Body of pancreas (tissue), 4 donors: ENCODE measurements at regions not wholly inside any gene's neighbourhood (a gene's known extent, or its start where the extent isn't known, plus 50 kb on each side); places are given as distances from the start of the nearest gene placed in this dataset.

Experiments used
- ATAC-seq: fragments of 150-250 bp; one replicate; pipeline ENCODE4 v1.9.1; 2016
- DNase-seq, 4 donors: peaks; one replicate each; pipeline ENCODE4 v3.0.0-alpha.2; 2019
- H3K27ac ChIP-seq, 4 donors: fragments of 200-600 bp; sonication (generic); 1 replicate in 3 of 4; 2 replicates in 1 of 4; pipeline versions ENCODE4 v1.5.1 to v1.6.1; 2016 to 2019; ENCODE audit warnings: mild to moderate bottlenecking in 1 of 4, mixed read lengths in 1 of 4, moderate library complexity in 1 of 4
- H3K27me3 ChIP-seq, 2 donors: fragments of 200-600 bp; sonication (generic); one replicate each; pipeline ENCODE4 v1.6.0; 2016; ENCODE audit warnings: mild to moderate bottlenecking in 1 of 2
- H3K36me3 ChIP-seq, 2 donors: fragments of 200-600 bp; sonication (generic); replicated peaks in 1 of 2; 2 replicates each; pipeline ENCODE4 v1.5.1; 2016; ENCODE audit warnings: low read depth in 2 of 2; ENCODE audit not compliant: insufficient read depth in 1 of 2
- H3K4me1 ChIP-seq: fragments of 200-600 bp; sonication (generic); one replicate; pipeline ENCODE4 v1.6.0; 2016
- H3K4me3 ChIP-seq, 2 donors: fragments of 200-600 bp; sonication (generic); 1 replicate in 1 of 2; 2 replicates in 1 of 2; pipeline ENCODE4 v1.5.1; 2016 to 2019
- H3K9me3 ChIP-seq, 3 donors: fragments of 200-600 bp; sonication (generic); 1 replicate in 2 of 3; 2 replicates in 1 of 3; pipeline ENCODE4 v1.5.1; 2016
- POLR2A ChIP-seq, 3 donors: fragments of 450-650 bp; IDR thresholded peaks; one replicate each; pipeline ENCODE4 v1.6.1; 2016; ENCODE audit warnings: antibody characterized with exemption in 3 of 3, mild to moderate bottlenecking in 2 of 3
- WGBS, 2 donors: methylation state at CpG; one replicate each; pipeline ENCODE4 v1.1.5; 2017; 5-methylcytosine and 5-hydroxymethylcytosine counted together
- intact Hi-C: fragments of 100-400 bp; cut with DNase I; formaldehyde crosslinking; loops from one replicate; pipeline ENCODE4 v1.15.1; 2023
- TF ChIP-seq, protein P1 (sequence below), 7 experiments: fragments of 450-650 bp in 4 of 7; fragments of 200-600 bp in 3 of 7; sonication (generic) in 3 of 7; IDR thresholded peaks; one replicate each; pipeline ENCODE4 v1.5.1; 2016 to 2019; ENCODE audit warnings: antibody characterized with exemption in 7 of 7

DNA sequence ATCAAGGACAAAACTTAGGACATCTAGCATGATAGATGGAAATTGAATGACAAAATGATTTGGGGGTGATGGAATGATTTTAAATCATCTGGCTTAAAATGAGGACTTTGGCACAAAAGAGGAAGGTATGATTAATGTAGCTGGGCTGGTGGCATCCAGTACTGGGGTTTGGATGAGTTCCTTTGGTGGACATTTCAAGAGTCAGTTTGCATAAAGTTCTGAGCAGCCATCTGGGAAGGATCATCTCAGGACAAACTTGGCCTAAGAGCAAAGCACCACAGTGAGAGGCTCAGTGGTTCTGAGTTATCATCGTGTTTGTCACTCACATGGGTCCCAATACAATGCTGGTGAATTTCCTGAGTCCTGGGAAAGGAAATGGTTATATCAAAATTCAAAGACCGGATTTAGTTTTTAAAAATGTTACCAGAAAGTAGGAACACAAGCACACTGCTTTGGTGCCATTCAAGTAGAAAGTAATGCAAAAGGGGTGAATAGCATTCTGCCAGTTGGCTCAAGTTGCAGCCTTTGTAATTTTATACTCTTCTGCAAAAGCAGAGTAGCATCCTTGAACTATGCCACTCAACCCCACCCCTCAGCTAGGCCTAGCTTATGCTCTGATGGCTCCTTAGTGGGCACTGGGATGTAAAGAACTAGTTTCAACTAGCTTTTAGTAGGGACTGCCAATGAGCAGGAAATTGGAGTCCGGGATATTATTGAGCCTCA is 219.0 kb downstream of the COG6 start:
- WGBS, 2 donors: 75 to 80% methylated on average over 3 of the region's 3 CpGs
- Histone ChIP-seq H3K4me1 (no peaks in the 10 kb centered on the region), H3K4me3 (no peak overlapping the region), H3K9me3 (no peaks in the 10 kb centered on the region), H3K27me3 (no peaks in the 10 kb centered on the region), H3K27ac (no peak overlapping the region), H3K36me3 (no peaks in the 10 kb centered on the region)
- TF ChIP-seq, protein P1, sequence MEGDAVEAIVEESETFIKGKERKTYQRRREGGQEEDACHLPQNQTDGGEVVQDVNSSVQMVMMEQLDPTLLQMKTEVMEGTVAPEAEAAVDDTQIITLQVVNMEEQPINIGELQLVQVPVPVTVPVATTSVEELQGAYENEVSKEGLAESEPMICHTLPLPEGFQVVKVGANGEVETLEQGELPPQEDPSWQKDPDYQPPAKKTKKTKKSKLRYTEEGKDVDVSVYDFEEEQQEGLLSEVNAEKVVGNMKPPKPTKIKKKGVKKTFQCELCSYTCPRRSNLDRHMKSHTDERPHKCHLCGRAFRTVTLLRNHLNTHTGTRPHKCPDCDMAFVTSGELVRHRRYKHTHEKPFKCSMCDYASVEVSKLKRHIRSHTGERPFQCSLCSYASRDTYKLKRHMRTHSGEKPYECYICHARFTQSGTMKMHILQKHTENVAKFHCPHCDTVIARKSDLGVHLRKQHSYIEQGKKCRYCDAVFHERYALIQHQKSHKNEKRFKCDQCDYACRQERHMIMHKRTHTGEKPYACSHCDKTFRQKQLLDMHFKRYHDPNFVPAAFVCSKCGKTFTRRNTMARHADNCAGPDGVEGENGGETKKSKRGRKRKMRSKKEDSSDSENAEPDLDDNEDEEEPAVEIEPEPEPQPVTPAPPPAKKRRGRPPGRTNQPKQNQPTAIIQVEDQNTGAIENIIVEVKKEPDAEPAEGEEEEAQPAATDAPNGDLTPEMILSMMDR (IDR thresholded peaks at IDR 0.05): no peak
- TF ChIP-seq POLR2A (IDR thresholded peaks at IDR 0.05): no peak
- ATAC-seq (no peak), DNase-seq (no peak)
- intact Hi-C loops: no loop called here

DNA sequence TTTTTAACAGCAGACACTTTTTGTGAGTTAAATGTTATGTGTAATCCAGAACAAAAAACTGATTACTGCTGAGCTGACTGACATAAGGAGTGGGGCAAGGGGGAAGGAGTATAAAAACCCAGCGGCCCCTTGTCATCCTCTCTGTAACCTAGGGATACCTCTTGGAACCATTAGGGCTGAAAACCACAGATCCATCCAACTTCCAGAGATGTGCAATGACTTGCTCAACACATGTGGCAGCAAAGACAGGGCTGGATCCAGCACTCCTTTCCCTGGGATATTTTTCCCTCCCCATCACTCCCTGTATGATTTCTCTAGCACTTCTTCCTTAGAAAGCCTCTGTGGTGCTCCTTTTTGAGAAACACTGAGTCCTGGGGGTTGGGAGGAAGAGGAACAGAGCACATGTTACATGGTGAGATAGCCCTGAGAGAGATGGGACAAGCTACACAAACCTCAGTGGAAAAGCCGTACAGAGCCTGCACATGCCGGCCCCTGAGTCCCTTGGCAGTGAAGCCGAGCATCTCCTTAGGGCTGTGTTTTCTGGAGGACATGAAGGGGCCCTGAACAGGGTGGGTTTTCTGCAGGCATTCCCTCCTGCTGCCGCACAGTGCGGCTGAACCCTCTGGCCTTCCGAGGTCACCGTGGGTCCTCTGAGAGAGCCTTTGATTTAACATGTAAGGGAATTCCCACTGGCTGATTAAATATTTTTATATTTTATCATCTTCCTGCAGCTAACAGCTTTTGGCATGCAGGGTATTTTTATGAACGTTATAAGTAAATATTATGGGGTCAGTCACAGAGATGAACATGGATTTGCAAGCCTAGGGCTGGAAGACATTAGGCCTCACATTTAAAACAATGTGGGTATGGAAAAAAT is 219.9 kb downstream of the COG6 start:
- Histone ChIP-seq H3K27ac (no peak overlapping the region), H3K4me3 (no peak overlapping the region), H3K27me3 (no peaks in the 10 kb centered on the region), H3K36me3 (no peaks in the 10 kb centered on the region), H3K4me1 (no peaks in the 10 kb centered on the region), H3K9me3 (no peaks in the 10 kb centered on the region)
- peak; percentile 33 for ATAC-seq
- DNase-seq: no peak
- TF ChIP-seq POLR2A (IDR thresholded peaks at IDR 0.05): no peak
- TF ChIP-seq, protein P1 (IDR thresholded peaks at IDR 0.05): no peak
- 61 to 76% methylated on average over 9 of the region's 9 CpGs for WGBS, 2 donors
- intact Hi-C loops: no loop called here

DNA sequence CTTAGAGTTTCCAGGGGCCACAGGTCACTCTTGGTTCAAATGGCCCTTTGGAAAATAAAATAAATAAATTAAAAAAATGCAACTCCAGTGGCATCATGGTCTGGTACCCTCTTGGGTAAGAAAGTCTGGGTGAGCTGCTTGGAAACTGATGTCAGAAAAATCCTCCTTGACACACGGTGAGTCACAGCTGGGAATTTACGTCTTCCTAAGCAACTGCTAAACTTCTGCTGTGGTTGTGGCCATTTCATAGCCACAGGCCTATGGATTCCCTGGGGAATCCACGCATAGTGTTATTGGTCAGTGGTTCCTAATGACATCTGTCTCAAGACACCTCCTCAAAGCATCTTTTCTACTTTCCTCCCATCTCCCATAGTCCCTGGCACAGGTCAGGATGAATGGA is 220.8 kb downstream of the COG6 start:
- Histone ChIP-seq H3K4me1 (no peaks in the 10 kb centered on the region), H3K36me3 (no peaks in the 10 kb centered on the region), H3K27ac (no peak overlapping the region), H3K4me3 (no peak overlapping the region), H3K27me3 (no peaks in the 10 kb centered on the region), H3K9me3 (no peaks in the 10 kb centered on the region)
- DNase-seq (no peak), ATAC-seq (no peak)
- WGBS, 2 donors: 88 to 90% methylated on average over 3 of the region's 3 CpGs
- intact Hi-C loops: no loop called here
- TF ChIP-seq, protein P1 (IDR thresholded peaks at IDR 0.05): no peak
- TF ChIP-seq POLR2A (IDR thresholded peaks at IDR 0.05): no peak

DNA sequence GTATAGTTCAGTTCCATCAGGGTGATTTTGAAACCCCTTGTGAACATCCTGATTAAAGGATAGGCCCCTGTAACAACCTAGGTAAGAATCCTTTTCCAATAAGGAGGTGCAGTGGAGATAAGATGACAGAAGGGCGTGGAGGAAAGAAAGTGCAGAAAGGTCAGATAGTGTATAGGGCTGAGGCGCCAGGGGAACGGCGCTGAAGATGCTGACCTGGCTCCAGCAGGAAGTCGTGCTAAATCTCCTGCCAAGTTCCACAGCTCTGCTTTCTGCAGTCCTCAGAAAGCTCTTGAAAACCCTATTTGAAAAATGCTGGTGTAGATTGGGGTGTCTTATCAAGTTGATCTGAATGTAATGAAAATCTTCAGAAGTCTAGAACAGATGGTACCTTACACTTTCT is 221.7 kb downstream of the COG6 start:
- TF ChIP-seq POLR2A (IDR thresholded peaks at IDR 0.05): no peak
- TF ChIP-seq, protein P1 (IDR thresholded peaks at IDR 0.05): no peak
- Histone ChIP-seq H3K4me3 (no peak overlapping the region), H3K27me3 (no peaks in the 10 kb centered on the region), H3K27ac (no peak overlapping the region), H3K4me1 (no peaks in the 10 kb centered on the region), H3K36me3 (no peaks in the 10 kb centered on the region), H3K9me3 (no peaks in the 10 kb centered on the region)
- intact Hi-C loops: no loop called here
- WGBS, 2 donors: 50 to 83% methylated on average over 5 of the region's 5 CpGs
- ATAC-seq (no peak), DNase-seq (no peak)
